ENCODE measurements at regions not wholly inside any gene's neighbourhood (a gene's known extent, or its start where the extent isn't known, plus 50 kb on each side); places are given as distances from the start of the nearest gene placed in this dataset.

- Histone ChIP-seq H3K27me3 (no peaks in the 10 kb centered on the region), H3K9me3 (no peaks in the 10 kb centered on the region), H3K27ac (no peak overlapping the region), H3K4me3 (no peak overlapping the region), H3K4me1 (no peaks in the 10 kb centered on the region), H3K36me3 (ENCODE audit: low read depth, missing control alignments) (no peaks in the 10 kb centered on the region)
- intact Hi-C loops (cut with DNase I; ENCODE audit: low total_unique reads), result no loop called here
- TF ChIP-seq, protein P1, sequence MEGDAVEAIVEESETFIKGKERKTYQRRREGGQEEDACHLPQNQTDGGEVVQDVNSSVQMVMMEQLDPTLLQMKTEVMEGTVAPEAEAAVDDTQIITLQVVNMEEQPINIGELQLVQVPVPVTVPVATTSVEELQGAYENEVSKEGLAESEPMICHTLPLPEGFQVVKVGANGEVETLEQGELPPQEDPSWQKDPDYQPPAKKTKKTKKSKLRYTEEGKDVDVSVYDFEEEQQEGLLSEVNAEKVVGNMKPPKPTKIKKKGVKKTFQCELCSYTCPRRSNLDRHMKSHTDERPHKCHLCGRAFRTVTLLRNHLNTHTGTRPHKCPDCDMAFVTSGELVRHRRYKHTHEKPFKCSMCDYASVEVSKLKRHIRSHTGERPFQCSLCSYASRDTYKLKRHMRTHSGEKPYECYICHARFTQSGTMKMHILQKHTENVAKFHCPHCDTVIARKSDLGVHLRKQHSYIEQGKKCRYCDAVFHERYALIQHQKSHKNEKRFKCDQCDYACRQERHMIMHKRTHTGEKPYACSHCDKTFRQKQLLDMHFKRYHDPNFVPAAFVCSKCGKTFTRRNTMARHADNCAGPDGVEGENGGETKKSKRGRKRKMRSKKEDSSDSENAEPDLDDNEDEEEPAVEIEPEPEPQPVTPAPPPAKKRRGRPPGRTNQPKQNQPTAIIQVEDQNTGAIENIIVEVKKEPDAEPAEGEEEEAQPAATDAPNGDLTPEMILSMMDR (IDR thresholded peaks at IDR 0.05), result no peak
- TF ChIP-seq POLR2A (IDR thresholded peaks at IDR 0.05), result no peak
- WGBS, 2 donors, result 83 to 94% methylated on average over 1 to 4 of the region's 4 CpGs
- DNase-seq, result no peak
Measured at GRCh38 chrX:40281336-40282005, 183.7 kb upstream of the BCOR start.

GRCh38 chrX:40279762-40280161 is 182.0 kb upstream of the BCOR start:
- no peak overlapping the region for H3K27ac ChIP-seq
- intact Hi-C loops (cut with DNase I; ENCODE audit: low total_unique reads), result no loop called here
- no peak overlapping the region for H3K4me3 ChIP-seq
- TF ChIP-seq POLR2A (IDR thresholded peaks at IDR 0.05), result no peak
- TF ChIP-seq, protein P1 (IDR thresholded peaks at IDR 0.05), result no peak
- WGBS, 2 donors, result 78 to 88% methylated on average over 4 to 5 of the region's 5 CpGs
- no peak for DNase-seq
- no peaks in the 10 kb centered on the region for H3K36me3 ChIP-seq (ENCODE audit: low read depth, missing control alignments)
- H3K27me3 ChIP-seq, result no peaks in the 10 kb centered on the region
- H3K9me3 ChIP-seq, result no peaks in the 10 kb centered on the region
- H3K4me1 ChIP-seq, result no peaks in the 10 kb centered on the region

- Histone ChIP-seq H3K9me3 (no peaks in the 10 kb centered on the region), H3K27me3 (no peaks in the 10 kb centered on the region), H3K36me3 (ENCODE audit: low read depth, missing control alignments) (no peaks in the 10 kb centered on the region), H3K4me3 (no peak overlapping the region), H3K4me1 (no peaks in the 10 kb centered on the region), H3K27ac (no peak overlapping the region)
- 80 to 93% methylated on average over 1 to 3 of the region's 3 CpGs for WGBS, 2 donors
- intact Hi-C loops (cut with DNase I; ENCODE audit: low total_unique reads), result no loop called here
- no peak for TF ChIP-seq POLR2A (IDR thresholded peaks at IDR 0.05)
- TF ChIP-seq, protein P1 (IDR thresholded peaks at IDR 0.05), result no peak
- DNase-seq, result no peak
Measured at GRCh38 chrX:40279091-40279430, 181.3 kb upstream of the BCOR start.

DNA sequence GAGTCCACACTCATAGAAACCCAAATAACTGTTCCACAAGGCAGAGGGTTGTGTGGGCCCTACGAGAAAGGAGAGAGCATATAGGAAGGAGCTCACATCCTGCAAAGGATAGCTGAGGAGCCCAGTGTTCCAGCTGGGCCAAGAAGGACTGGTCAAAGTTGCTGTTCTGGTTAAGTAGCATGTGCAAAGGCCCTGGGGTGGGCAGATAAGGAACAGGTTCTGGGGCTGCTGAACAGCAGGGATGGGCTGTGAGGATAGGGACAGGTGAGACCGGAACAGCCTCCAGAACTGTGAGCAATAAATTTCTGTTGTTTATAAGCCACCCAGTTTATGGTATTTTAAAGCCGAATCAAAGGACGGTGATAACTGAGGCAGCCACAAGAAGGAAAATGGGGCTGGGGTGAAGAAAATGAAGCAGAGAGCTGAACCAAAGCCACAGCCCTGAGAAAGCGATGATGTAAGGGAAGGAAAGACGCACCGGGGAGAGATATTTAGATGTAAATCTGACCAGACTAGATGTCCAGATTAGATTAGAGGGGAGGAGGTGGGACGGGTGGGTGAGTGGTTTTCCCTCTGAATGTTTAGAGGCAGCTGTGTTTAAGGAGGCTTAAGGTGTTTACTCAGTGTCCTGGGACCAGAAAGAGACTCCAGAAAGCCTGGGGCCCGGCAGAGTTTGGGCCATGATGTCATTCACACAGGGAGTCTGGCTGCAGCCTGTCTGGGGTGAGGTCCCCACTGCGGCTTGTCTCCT is 180.8 kb upstream of the BCOR start:
- no peak for DNase-seq
- WGBS, 2 donors, result 87 to 92% methylated on average over 8 to 10 of the region's 10 CpGs

More for the DNA sequence above, 180.8 kb upstream of the BCOR start:
- H3K4me3 ChIP-seq, result no peak overlapping the region
- H3K4me1 ChIP-seq, result no peaks in the 10 kb centered on the region
- no peaks in the 10 kb centered on the region for H3K9me3 ChIP-seq
- H3K36me3 ChIP-seq (ENCODE audit: low read depth, missing control alignments), result no peaks in the 10 kb centered on the region
- no peak overlapping the region for H3K27ac ChIP-seq
- H3K27me3 ChIP-seq, result no peaks in the 10 kb centered on the region
- intact Hi-C loops (cut with DNase I; ENCODE audit: low total_unique reads), result no loop called here
- no peak for TF ChIP-seq POLR2A (IDR thresholded peaks at IDR 0.05)
- TF ChIP-seq, protein P1 (IDR thresholded peaks at IDR 0.05), result no peak

All from testis (tissue), 2 donors.